DOHH2 (cell line): ENCODE measurements at regions not wholly inside any gene's neighbourhood (a gene's known extent, or its start where the extent isn't known, plus 50 kb on each side); places are given as distances from the start of the nearest gene placed in this dataset.

Source experiments
- CTCF ChIP-seq: fragments of 200-600 bp; sonication (generic); IDR thresholded peaks from one replicate; pipeline ENCODE4 v1.5.1; 2014; ENCODE audit warnings: antibody characterized with exemption, mild to moderate bottlenecking, low read depth, low read length; ENCODE audit not compliant: poor library complexity, severe bottlenecking
- EZH2phosphoT487 ChIP-seq: fragments of 200-600 bp; sonication (generic); IDR thresholded peaks from 2 replicates; pipeline ENCODE4 v1.6.1; 2017; ENCODE audit warnings: borderline replicate concordance, mild to moderate bottlenecking, antibody characterized with exemption, low read length, moderate library complexity, mixed read lengths

GRCh38 chr4:10740251-10740650, 55.7 kb upstream of the CLNK start:
- no peak for TF ChIP-seq CTCF
- no peak for TF ChIP-seq EZH2phosphoT487
